ENCODE measurements at regions not wholly inside any gene's neighbourhood (a gene's known extent, or its start where the extent isn't known, plus 50 kb on each side); places are given as distances from the start of the nearest gene placed in this dataset.

GRCh38 chr15:91692596-91692995, 160.9 kb upstream of the SLCO3A1 start:
- TF ChIP-seq CTCF (IDR thresholded peaks at IDR 0.05; ENCODE audit: low read depth, low read length) = no peak
- H3K4me3 ChIP-seq (replicated peaks in 1 of 2; ENCODE audit: low read depth in 2 of 2, low read length in 2 of 2) = no peak overlapping the region
- no peak for DNase-seq (ENCODE audit: low read depth in 2 of 2)

GRCh38 chr15:91694131-91694830, 159.2 kb upstream of the SLCO3A1 start:
- H3K4me3 ChIP-seq (replicated peaks in 1 of 2; ENCODE audit: low read depth in 2 of 2, low read length in 2 of 2) = peak overlapping the region in 1 of 2 donors; percentile 34
- TF ChIP-seq CTCF (IDR thresholded peaks at IDR 0.05; ENCODE audit: low read depth, low read length) = no peak
- peak; percentile 63 to 77 for DNase-seq (ENCODE audit: low read depth in 2 of 2)

GRCh38 chr15:91694831-91695210, 158.7 kb upstream of the SLCO3A1 start:
- H3K4me3 ChIP-seq (replicated peaks in 1 of 2; ENCODE audit: low read depth in 2 of 2, low read length in 2 of 2) = peak overlapping the region in 1 of 2 donors; percentile 34
- TF ChIP-seq CTCF (IDR thresholded peaks at IDR 0.05; ENCODE audit: low read depth, low read length) = no peak
- DNase-seq (ENCODE audit: low read depth in 2 of 2) = peak; percentile 69 to 81

GRCh38 chr15:91695799-91696198, 157.7 kb upstream of the SLCO3A1 start:
- no peak for DNase-seq (ENCODE audit: low read depth in 2 of 2)
- no peak overlapping the region for H3K4me3 ChIP-seq (replicated peaks in 1 of 2; ENCODE audit: low read depth in 2 of 2, low read length in 2 of 2)
- TF ChIP-seq CTCF (IDR thresholded peaks at IDR 0.05; ENCODE audit: low read depth, low read length) = no peak

GRCh38 chr15:91696981-91697380, 156.5 kb upstream of the SLCO3A1 start:
- no peak overlapping the region for H3K4me3 ChIP-seq (replicated peaks in 1 of 2; ENCODE audit: low read depth in 2 of 2, low read length in 2 of 2)
- no peak for DNase-seq (ENCODE audit: low read depth in 2 of 2)
- TF ChIP-seq CTCF (IDR thresholded peaks at IDR 0.05; ENCODE audit: low read depth, low read length) = no peak

GRCh38 chr15:91698241-91698640, 155.3 kb upstream of the SLCO3A1 start:
- no peak overlapping the region for H3K4me3 ChIP-seq (replicated peaks in 1 of 2; ENCODE audit: low read depth in 2 of 2, low read length in 2 of 2)
- no peak for DNase-seq (ENCODE audit: low read depth in 2 of 2)
- no peak for TF ChIP-seq CTCF (IDR thresholded peaks at IDR 0.05; ENCODE audit: low read depth, low read length)

- no peak for TF ChIP-seq CTCF (IDR thresholded peaks at IDR 0.05; ENCODE audit: low read depth, low read length)
- no peak overlapping the region for H3K4me3 ChIP-seq (replicated peaks in 1 of 2; ENCODE audit: low read depth in 2 of 2, low read length in 2 of 2)
- no peak for DNase-seq (ENCODE audit: low read depth in 2 of 2)
These were observed 153.8 kb upstream of the SLCO3A1 start for GRCh38 chr15:91699741-91700140.
